ENCODE measurements at regions not wholly inside any gene's neighbourhood (a gene's known extent, or its start where the extent isn't known, plus 50 kb on each side); places are given as distances from the start of the nearest gene placed in this dataset.

GRCh38 chr1:147811273-147811672 lies 50.9 kb upstream of the GJA5 start:
- DNase-seq = no peak

- DNase-seq = no peak
Measured at GRCh38 chr1:147811751-147812150, 51.3 kb upstream of the GJA5 start.

GRCh38 chr1:147812799-147813198 lies 52.4 kb upstream of the GJA5 start:
- no peak for DNase-seq

- DNase-seq = no peak
Measured at GRCh38 chr1:147815503-147815902, 55.1 kb upstream of the GJA5 start.

GRCh38 chr1:147820761-147821297 lies 60.4 kb upstream of the GJA5 start:
- no peak for DNase-seq

- DNase-seq = no peak
Measured at GRCh38 chr1:147821883-147822282, 61.5 kb upstream of the GJA5 start.

- DNase-seq = no peak
Measured at GRCh38 chr1:147822292-147822691, 61.9 kb upstream of the GJA5 start.

GRCh38 chr1:147824001-147824400 lies 63.6 kb upstream of the GJA5 start:
- DNase-seq = no peak

- DNase-seq = no peak
Measured at GRCh38 chr1:147824798-147825197, 64.4 kb upstream of the GJA5 start.

- DNase-seq = no peak
Measured at GRCh38 chr1:147825586-147825985, 65.2 kb upstream of the GJA5 start.

- no peak for DNase-seq
Measured at GRCh38 chr1:147826259-147826658, 65.9 kb upstream of the GJA5 start.

GRCh38 chr1:147833231-147833860 lies 69.2 kb upstream of the GJA8 start:
- no peak for DNase-seq

GRCh38 chr1:147834181-147834580 lies 68.4 kb upstream of the GJA8 start:
- no peak for DNase-seq

- DNase-seq = no peak
Measured at GRCh38 chr1:147834810-147835209, 67.8 kb upstream of the GJA8 start.

GRCh38 chr1:147837129-147837963 lies 65.2 kb upstream of the GJA8 start:
- DNase-seq = no peak

GRCh38 chr1:147837964-147838292 lies 64.7 kb upstream of the GJA8 start:
- DNase-seq = no peak

GRCh38 chr1:147840909-147841308 lies 61.7 kb upstream of the GJA8 start:
- DNase-seq = peak in 1 of 2 donors; percentile 17

GRCh38 chr1:147842578-147842977 lies 60.0 kb upstream of the GJA8 start:
- no peak for DNase-seq

- DNase-seq = no peak
Measured at GRCh38 chr1:147843486-147843885, 59.1 kb upstream of the GJA8 start.

- no peak for DNase-seq
Measured at GRCh38 chr1:147847831-147848230, 54.8 kb upstream of the GJA8 start.

- DNase-seq = peak; percentile 52 to 55
Measured at GRCh38 chr1:147849098-147849895, 53.3 kb upstream of the GJA8 start.

GRCh38 chr1:147850737-147851136 lies 51.9 kb upstream of the GJA8 start:
- DNase-seq = no peak

GRCh38 chr1:147851149-147851548 lies 51.4 kb upstream of the GJA8 start:
- no peak for DNase-seq
